SJSA1 (cell line): ENCODE measurements at regions not wholly inside any gene's neighbourhood (a gene's known extent, or its start where the extent isn't known, plus 50 kb on each side); places are given as distances from the start of the nearest gene placed in this dataset.
"Not testable (repeated sequence)": the region's sequence is repeated elsewhere in the genome, so short reads cannot be mapped to it uniquely, and the experiment has no call there.

Source experiments
- DNase-seq, 2 experiments: peaks; one replicate each; pipeline ENCODE4 v3.0.0-alpha.2; 2015 to 2020; ENCODE audit warnings: low spot score in 2 of 2, low read depth in 1 of 2
- H3K27ac ChIP-seq: fragments of 250-450 bp; sonication (Bioruptor Pico); 2 replicates; pipeline ENCODE4 v1.5.1; 2020; ENCODE audit warnings: mild to moderate bottlenecking, moderate library complexity
- H3K27me3 ChIP-seq: fragments of 250-450 bp; sonication (Bioruptor Pico); replicated peaks from 2 replicates; pipeline ENCODE4 v1.5.1; 2020; ENCODE audit warnings: mild to moderate bottlenecking, moderate library complexity
- H3K36me3 ChIP-seq: fragments of 250-450 bp; sonication (Bioruptor Pico); 2 replicates; pipeline ENCODE4 v1.5.1; 2020; ENCODE audit warnings: mild to moderate bottlenecking
- H3K4me1 ChIP-seq: fragments of 250-450 bp; sonication (Bioruptor Pico); replicated peaks from 2 replicates; pipeline ENCODE4 v1.6.1; 2021; ENCODE audit warnings: mild to moderate bottlenecking
- H3K4me3 ChIP-seq: fragments of 250-450 bp; sonication (Bioruptor Pico); 2 replicates; pipeline ENCODE4 v1.5.1; 2020; ENCODE audit warnings: mild to moderate bottlenecking
- H3K9me3 ChIP-seq: fragments of 250-450 bp; sonication (Bioruptor Pico); replicated peaks from 2 replicates; pipeline ENCODE4 v1.5.1; 2020; ENCODE audit warnings: mild to moderate bottlenecking

DNA sequence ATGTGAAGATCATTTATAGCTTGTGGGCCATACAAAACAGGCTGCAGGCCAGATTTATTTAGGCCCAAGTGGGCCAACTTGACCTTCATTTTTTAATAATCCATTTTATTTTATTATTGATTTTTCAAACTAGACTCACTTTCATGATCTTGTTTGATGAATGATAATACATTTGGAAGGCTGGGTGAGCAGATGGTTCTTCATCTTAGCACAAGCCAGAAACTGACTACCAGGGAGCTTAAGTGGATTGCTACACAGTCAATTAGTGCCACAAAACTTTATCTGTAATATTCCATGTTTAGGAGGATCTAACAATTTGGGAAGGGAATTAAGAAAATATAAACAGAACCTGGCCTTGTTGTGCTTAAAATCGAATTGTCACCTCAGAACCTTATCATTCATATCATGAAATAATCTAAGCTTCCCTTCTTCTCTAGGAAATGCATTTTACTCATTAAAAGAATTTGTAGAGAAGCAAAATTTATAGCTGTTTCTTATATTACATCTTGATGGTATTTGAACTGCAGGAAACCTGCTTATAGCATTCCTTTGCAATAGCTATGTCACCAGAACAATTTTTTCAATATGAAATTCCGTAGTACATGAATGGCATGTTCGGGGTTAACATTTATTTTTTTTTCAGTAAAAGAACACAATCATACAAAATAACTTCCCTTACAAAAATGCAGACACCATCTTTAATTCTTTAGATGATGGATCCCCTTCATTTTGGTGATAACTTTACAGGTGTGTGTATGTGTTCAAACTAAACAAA lies 62.0 kb upstream of the CSRP2 start:
- peaks cover 18% of the 10 kb centered on the region for H3K4me1 ChIP-seq
- H3K36me3 ChIP-seq, result no peaks in the 10 kb centered on the region
- H3K4me3 ChIP-seq, result no peak overlapping the region
- H3K9me3 ChIP-seq, result no peaks in the 10 kb centered on the region
- no peak for DNase-seq
- H3K27me3 ChIP-seq, result no peaks in the 10 kb centered on the region
- H3K27ac ChIP-seq, result no peak overlapping the region

DNA sequence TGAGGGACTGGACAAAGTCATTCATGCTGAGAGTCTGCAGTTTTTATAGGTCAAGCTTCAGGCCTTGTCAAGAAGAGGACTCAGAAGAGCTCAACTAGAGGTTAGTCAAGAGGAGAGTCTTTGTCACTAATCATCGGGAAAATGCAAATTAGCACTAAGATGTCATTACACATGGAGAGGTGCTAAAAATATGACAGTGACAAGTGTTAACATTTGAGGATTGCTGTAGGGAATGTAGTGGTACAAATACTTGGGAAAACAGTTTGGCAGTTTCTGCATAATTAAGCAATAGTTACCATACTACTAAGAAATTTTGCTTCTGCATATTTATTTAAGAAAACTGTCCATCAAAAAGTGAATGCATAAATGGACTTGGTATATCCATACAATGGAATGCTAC lies 60.9 kb upstream of the CSRP2 start:
- no peaks in the 10 kb centered on the region for H3K9me3 ChIP-seq

DNA sequence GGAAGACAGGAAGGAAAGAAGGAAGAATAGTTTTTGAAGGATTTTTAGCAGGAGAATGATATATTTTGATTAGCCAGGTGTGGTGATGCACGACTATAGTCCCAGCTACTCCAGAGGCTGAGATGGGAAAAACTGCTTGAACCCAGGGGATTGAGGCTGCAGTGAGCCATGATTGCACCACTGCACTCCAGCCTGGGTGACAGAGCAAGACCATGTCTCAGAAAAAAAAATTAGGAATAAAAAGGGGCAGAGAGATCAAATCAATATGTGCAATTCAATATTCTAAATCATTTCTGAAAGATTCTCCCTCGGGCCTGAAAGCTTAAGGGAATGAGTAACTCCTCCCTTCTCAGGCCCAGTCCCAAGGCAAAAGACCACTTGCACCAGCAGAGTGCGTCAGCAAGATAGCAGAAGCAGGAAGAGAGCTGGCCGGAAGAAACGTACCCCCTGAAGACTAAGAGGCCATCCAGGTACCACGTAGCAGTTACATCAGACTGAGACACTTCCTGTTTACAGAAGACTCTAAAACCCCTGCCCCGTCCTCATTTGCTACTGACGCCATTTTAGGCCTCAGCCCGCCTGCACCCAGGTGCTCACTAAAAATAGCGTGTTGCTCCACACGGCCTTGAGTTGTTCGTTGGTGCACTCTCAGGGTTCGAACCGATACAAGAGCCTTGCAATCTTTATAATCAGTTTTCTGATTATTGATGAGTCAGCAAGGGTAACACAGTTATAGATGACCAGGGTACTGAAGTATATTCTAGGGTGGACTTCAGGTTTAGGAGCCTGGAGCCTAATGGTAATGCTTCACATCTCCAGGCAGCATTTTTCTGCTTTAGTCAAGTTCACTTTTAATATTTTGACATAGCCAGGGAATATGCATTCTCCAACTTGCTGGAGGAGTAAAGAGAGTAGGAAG lies 57.7 kb upstream of the CSRP2 start:
- Histone ChIP-seq H3K36me3 (no peaks in the 10 kb centered on the region), H3K9me3 (no peaks in the 10 kb centered on the region), H3K27me3 (no peaks in the 10 kb centered on the region), H3K4me1 (no peaks in the 10 kb centered on the region), H3K4me3 (no peak overlapping the region), H3K27ac (no peak overlapping the region)
- no peak for DNase-seq

More for the DNA sequence above, 60.9 kb upstream of the CSRP2 start:
- Histone ChIP-seq H3K27ac (no peak overlapping the region), H3K27me3 (no peaks in the 10 kb centered on the region), H3K4me1 (peaks cover 16% of the 10 kb centered on the region), H3K4me3 (no peak overlapping the region), H3K36me3 (no peaks in the 10 kb centered on the region)
- DNase-seq, result no peak

DNA sequence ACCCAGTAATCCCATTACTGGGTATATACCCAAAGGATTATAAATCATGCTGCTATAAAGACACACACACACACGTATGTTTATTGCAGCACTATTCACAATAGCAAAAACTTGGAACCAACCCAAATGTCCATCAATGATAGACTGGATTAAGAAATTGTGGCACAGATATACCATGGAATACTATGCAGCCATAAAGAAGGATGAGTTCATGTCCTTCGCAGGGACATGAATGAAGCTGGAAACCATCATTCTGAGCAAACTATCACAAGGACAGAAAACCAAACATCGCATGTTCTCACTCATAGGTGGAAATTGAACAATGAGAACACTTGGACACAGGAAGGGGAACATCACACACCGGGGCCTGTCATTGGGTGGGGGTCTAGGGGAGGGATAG lies 54.6 kb upstream of the CSRP2 start:
- H3K4me3 ChIP-seq, H3K27me3 ChIP-seq, DNase-seq, H3K27ac ChIP-seq, H3K9me3 ChIP-seq, H3K36me3 ChIP-seq, H3K4me1 ChIP-seq: not testable (repeated sequence)

DNA sequence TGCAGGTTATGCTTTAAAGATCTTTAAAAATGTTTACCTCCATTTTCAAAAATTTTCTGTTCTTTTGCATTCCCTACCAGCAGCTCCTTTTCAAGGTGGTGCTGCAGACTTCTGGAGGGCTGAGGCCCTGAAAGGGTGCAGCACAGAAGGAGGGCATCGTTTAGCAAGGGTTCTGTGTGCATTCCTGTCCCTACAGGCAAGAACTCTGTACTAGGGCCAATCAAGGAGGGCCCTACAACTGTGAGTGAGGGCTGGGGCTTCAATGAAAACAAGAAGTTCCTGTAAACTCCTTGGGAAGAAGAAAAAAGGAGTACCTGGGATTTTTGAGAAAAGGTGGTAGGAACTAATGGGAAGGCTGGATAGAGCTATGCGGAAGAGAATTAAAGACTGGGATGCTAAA lies 50.7 kb upstream of the CSRP2 start:
- H3K4me1 ChIP-seq, result no peaks in the 10 kb centered on the region
- DNase-seq, result no peak
- no peaks in the 10 kb centered on the region for H3K27me3 ChIP-seq
- no peaks in the 10 kb centered on the region for H3K36me3 ChIP-seq
- no peaks in the 10 kb centered on the region for H3K9me3 ChIP-seq
- H3K27ac ChIP-seq, result no peak overlapping the region
- H3K4me3 ChIP-seq, result no peak overlapping the region
